Fibroblast of villous mesenchyme (primary cell): ENCODE measurements at regions not wholly inside any gene's neighbourhood (a gene's known extent, or its start where the extent isn't known, plus 50 kb on each side); places are given as distances from the start of the nearest gene placed in this dataset.

Experiments used
- DNase-seq: peaks from one replicate; pipeline ENCODE4 v3.0.0-alpha.2; 2010; ENCODE audit warnings: low read depth
- H3K4me3 ChIP-seq: 2 replicates; pipeline ENCODE4 v1.5.1; 2011; ENCODE audit warnings: low read depth, mild to moderate bottlenecking, low read length
- CTCF ChIP-seq: IDR thresholded peaks from 2 replicates; pipeline ENCODE4 v1.5.1; 2012; ENCODE audit warnings: low read depth, mild to moderate bottlenecking, low read length; ENCODE audit not compliant: insufficient read depth

GRCh38 chr5:152546493-152546892 lies 141.4 kb upstream of the NMUR2 start:
- H3K4me3 ChIP-seq: no peak overlapping the region
- TF ChIP-seq CTCF: no peak
- DNase-seq: no peak

GRCh38 chr5:152547202-152547601 lies 142.1 kb upstream of the NMUR2 start:
- no peak for TF ChIP-seq CTCF
- H3K4me3 ChIP-seq: no peak overlapping the region
- no peak for DNase-seq

- no peak for DNase-seq
- no peak overlapping the region for H3K4me3 ChIP-seq
- no peak for TF ChIP-seq CTCF
Measured at GRCh38 chr5:152549709-152550108, 144.6 kb upstream of the NMUR2 start.

- no peak for DNase-seq
- no peak overlapping the region for H3K4me3 ChIP-seq
- no peak for TF ChIP-seq CTCF
Measured at GRCh38 chr5:152551061-152551460, 146.0 kb upstream of the NMUR2 start.

GRCh38 chr5:152556784-152557183 lies 151.7 kb upstream of the NMUR2 start:
- no peak for DNase-seq
- no peak for TF ChIP-seq CTCF
- no peak overlapping the region for H3K4me3 ChIP-seq

- peak; percentile 74 for TF ChIP-seq CTCF
- no peak overlapping the region for H3K4me3 ChIP-seq
- peak; percentile 50 for DNase-seq
Measured at GRCh38 chr5:152560512-152561137, 155.5 kb upstream of the NMUR2 start.

- no peak for DNase-seq
- TF ChIP-seq CTCF: no peak
- H3K4me3 ChIP-seq: no peak overlapping the region
Measured at GRCh38 chr5:152568016-152568415, 162.9 kb upstream of the NMUR2 start.
